Peyer's patch (tissue), 4 donors: ENCODE measurements at regions not wholly inside any gene's neighbourhood (a gene's known extent, or its start where the extent isn't known, plus 50 kb on each side); places are given as distances from the start of the nearest gene placed in this dataset.

Experiments
- CTCF ChIP-seq, 6 experiments: fragments of 450-650 bp in 4 of 6; fragments of 200-600 bp in 2 of 6; sonication (generic) in 1 of 6; IDR thresholded peaks; one replicate each; pipeline ENCODE4 v1.5.1; 2017 to 2019; ENCODE audit warnings: antibody characterized with exemption in 6 of 6, mild to moderate bottlenecking in 3 of 6, moderate library complexity in 1 of 6
- POLR2A ChIP-seq, 2 donors: fragments of 450-650 bp; IDR thresholded peaks; one replicate each; pipeline ENCODE4 v1.5.1; 2017; ENCODE audit warnings: antibody characterized with exemption in 2 of 2, mild to moderate bottlenecking in 2 of 2, moderate library complexity in 2 of 2

GRCh38 chr2:191760655-191761262 is 82.8 kb downstream of the NABP1 start:
- TF ChIP-seq POLR2A (IDR thresholded peaks at IDR 0.05) (no peak), CTCF (IDR thresholded peaks at IDR 0.05) (no peak)
